K562 (cell line): ENCODE measurements at regions not wholly inside any gene's neighbourhood (a gene's known extent, or its start where the extent isn't known, plus 50 kb on each side); places are given as distances from the start of the nearest gene placed in this dataset.
A peak's percentile ranks its signal among the peaks of the same experiment; 100 is the strongest.

Experiments
- ATAC-seq: fragments of 200-7000 bp; cut with Tn5 transposase; 3 replicates; pipeline ENCODE4 v1.9.1; 2020; ENCODE audit warnings: moderate library complexity
- BruUV-seq: library from RNA; stranded (reverse); fragments of 400-500 nt; replicated peaks from 2 replicates; lab custom pipeline; 2021; lab: Mats Ljungman, UMichigan
- CTCF ChIA-PET: fragments of 300-600 bp; formaldehyde crosslinking; extraction: SDS; loops from one replicate; lab custom pipeline; 2021; ENCODE audit warnings: low intra/inter-chr PET ratio; lab: Yijun Ruan, JAX
- POLR2A ChIA-PET: fragments of 300-600, 350-650 bp; sonication (Branson Sonifier 250); formaldehyde crosslinking; extraction: SDS; loops from one replicate; lab custom pipeline; 2021; ENCODE audit warnings: antibody characterized with exemption, inconsistent platforms; lab: Yijun Ruan, JAX
- DNase-seq, 4 experiments: peaks; one replicate each; pipeline versions ENCODE4 v3.0.0 to v3.0.0-alpha.2; 2011 to 2018; ENCODE audit warnings: low spot score in 3 of 4, mixed read lengths in 3 of 4; ENCODE audit errors: extremely low read depth in 1 of 4
- FAIRE-seq: peaks from 2 replicates; lab custom pipeline; 2011; peaks lifted over from hg19 to GRCh38; lab: Jason Lieb, UNC
- H2AFZ ChIP-seq: 2 replicates; pipeline ENCODE4 v1.6.0; 2011; ENCODE audit warnings: low read depth, low read length, control low read depth, inconsistent platforms
- H3K27ac ChIP-seq: fragments of 200-600 bp; 3 replicates; pipeline ENCODE4 v1.8.0; 2011; ENCODE audit warnings: low read depth, mild to moderate bottlenecking, control low read depth, inconsistent platforms, low read length, moderate library complexity, mixed read lengths; ENCODE audit errors: extremely low read depth
- H3K27me3 ChIP-seq, 2 experiments: fragments of 300-600 bp in 1 of 2; 2 replicates in 1 of 2; 3 replicates in 1 of 2; pipeline versions ENCODE4 v1.6.0 to v1.8.0; 2011; ENCODE audit warnings: inconsistent platforms in 2 of 2, low read length in 2 of 2, mild to moderate bottlenecking in 1 of 2, mixed read lengths in 1 of 2, moderate library complexity in 1 of 2; ENCODE audit not compliant: control insufficient read depth in 2 of 2, insufficient read depth in 2 of 2
- H3K36me3 ChIP-seq: fragments of 300-600 bp; 3 replicates; pipeline ENCODE4 v1.8.0; 2011; ENCODE audit warnings: mild to moderate bottlenecking, low read length, inconsistent platforms; ENCODE audit not compliant: control insufficient read depth, insufficient read depth
- H3K4me1 ChIP-seq, 2 experiments: fragments of 200-600 bp in 1 of 2; replicated peaks in 1 of 2; 2 replicates in 1 of 2; 3 replicates in 1 of 2; pipeline versions ENCODE4 v1.5.1 to v1.8.0; 2011; ENCODE audit warnings: inconsistent platforms in 2 of 2, low read length in 2 of 2, mild to moderate bottlenecking in 1 of 2, mixed read lengths in 1 of 2, moderate library complexity in 1 of 2; ENCODE audit not compliant: control insufficient read depth in 2 of 2, insufficient read depth in 2 of 2
- H3K4me2 ChIP-seq: 2 replicates; pipeline ENCODE4 v1.6.1; 2011; ENCODE audit warnings: low read length, control low read depth, inconsistent platforms, mixed read lengths; ENCODE audit not compliant: insufficient read depth
- H3K4me3 ChIP-seq: fragments of 200-600 bp; sonication (generic), shearing (Covaris generic); 2 replicates; pipeline ENCODE4 v1.5.1; 2016; ENCODE audit warnings: control low read depth, inconsistent platforms
- H3K79me2 ChIP-seq: fragments of 200-600 bp; 3 replicates; pipeline ENCODE4 v1.8.0; 2011; ENCODE audit warnings: low read length, inconsistent platforms; ENCODE audit not compliant: control insufficient read depth, insufficient read depth
- H3K9ac ChIP-seq, 2 experiments: 2 replicates each; pipeline versions ENCODE4 v1.6.0 to v1.6.1; 2011; ENCODE audit warnings: low read depth in 2 of 2, low read length in 2 of 2, control low read depth in 1 of 2, inconsistent platforms in 1 of 2, mild to moderate bottlenecking in 1 of 2, mixed read lengths in 1 of 2; ENCODE audit not compliant: insufficient read depth in 1 of 2
- H3K9me1 ChIP-seq: one replicate; pipeline ENCODE4 v1.6.0; 2011; ENCODE audit warnings: inconsistent platforms, mild to moderate bottlenecking, low read length, moderate library complexity; ENCODE audit not compliant: control insufficient read depth, insufficient read depth
- H3K9me3 ChIP-seq: replicated peaks from 2 replicates; pipeline ENCODE4 v1.5.1; 2011; ENCODE audit warnings: low read depth, low read length, inconsistent platforms; ENCODE audit not compliant: control insufficient read depth, insufficient read depth
- H4K20me1 ChIP-seq: replicated peaks from 2 replicates; pipeline ENCODE4 v1.6.1; 2011; ENCODE audit warnings: low read length, inconsistent platforms, mixed read lengths; ENCODE audit not compliant: control insufficient read depth, insufficient read depth
- C11orf30 ChIP-seq: fragments of 450-650 bp; IDR thresholded peaks from 2 replicates; pipeline ENCODE4 v1.6.1; 2016; ENCODE audit warnings: low read depth, mild to moderate bottlenecking
- HINFP ChIP-seq: fragments of 450-650 bp; conservative IDR thresholded peaks from 2 replicates; pipeline ENCODE4 v1.6.1; 2016; ENCODE audit warnings: missing genetic modification characterization, low read depth, mild to moderate bottlenecking, control low read depth, missing compliant biosample characterization
- HMG20B ChIP-seq: fragments of 250-450 bp; sonication (Bioruptor Pico); IDR thresholded peaks from 2 replicates; pipeline ENCODE4 v1.5.0; 2021; ENCODE audit warnings: mild to moderate bottlenecking
- KLF13 ChIP-seq: fragments of 450-650 bp; IDR thresholded peaks from 2 replicates; pipeline ENCODE4 v1.6.1; 2016; ENCODE audit warnings: missing genetic modification characterization, low read depth, mild to moderate bottlenecking, missing compliant biosample characterization, moderate library complexity, borderline replicate concordance
- MAFF ChIP-seq: IDR thresholded peaks from 2 replicates; pipeline ENCODE4 v1.6.1; 2012; ENCODE audit warnings: low read length, improper control_type of control experiment
- MAFG ChIP-seq: fragments of 450-650 bp; conservative IDR thresholded peaks from 2 replicates; pipeline ENCODE4 v1.6.1; 2016; ENCODE audit warnings: missing genetic modification characterization, missing compliant biosample characterization
- MAFK ChIP-seq: IDR thresholded peaks from 2 replicates; pipeline ENCODE4 v1.6.1; 2011; ENCODE audit warnings: low read length, improper control_type of control experiment
- ZNF316 ChIP-seq: fragments of 450-650 bp; IDR thresholded peaks from 2 replicates; pipeline ENCODE4 v1.6.1; 2016
- WGBS: fragments of 100-300 bp; shearing (Covaris generic); methylation state at CpG from one replicate; pipeline ENCODE4 v1.1.6; 2016; ENCODE audit warnings: low coverage, mixed read lengths; ENCODE audit not compliant: insufficient coverage; ENCODE audit errors: missing lambda C conversion rate; 5-methylcytosine and 5-hydroxymethylcytosine counted together
- in situ Hi-C: fragments of 300-500 bp; cut with MboI; formaldehyde crosslinking; loops from 4 replicates; pipeline ENCODE4 v1.15.0; 2018; ENCODE audit warnings: inconsistent platforms, mixed read lengths
- intact Hi-C: fragments of 100-400 bp; cut with micrococcal nuclease; formaldehyde crosslinking; loops from 2 replicates; pipeline ENCODE4 v1.14.2; 2022

- ChIA-PET CTCF (no interaction called here), POLR2A (interaction anchor here (0.6 to 0.7 kb wide), 2 partner anchors 51 to 505 kb away, joined by 3 read pairs; no protein-coding TSS in a partner anchor)
- Histone ChIP-seq H3K27me3 (peaks cover 0 to 22% of the 10 kb centered on the region in 2 experiments; a peak in 4 of 5 replicates), H3K4me1 (no peaks in the 10 kb centered on the region), H4K20me1 (no peaks in the 10 kb centered on the region), H3K36me3 (no peaks in the 10 kb centered on the region), H3K9ac (no peak overlapping the region), H2AFZ (no peak overlapping the region), H3K4me2 (no peak overlapping the region), H3K4me3 (no peak overlapping the region), H3K27ac (no peak overlapping the region), H3K79me2 (no peaks in the 10 kb centered on the region), H3K9me3 (no peaks in the 10 kb centered on the region), H3K9me1 (no peaks in the 10 kb centered on the region)
- no TSS peak for BruUV-seq
- in situ Hi-C loops (no loop called here), intact Hi-C loops (no loop called here)
- ATAC-seq: no peak
- TF ChIP-seq KLF13 (tag): no peak
- TF ChIP-seq HINFP (tag): no peak
- TF ChIP-seq MAFF: peak; percentile 93
- no peak for TF ChIP-seq HMG20B (CRISPR knock-in tag)
- peak; percentile 92 for TF ChIP-seq MAFK
- TF ChIP-seq ZNF316: peak; percentile 86
- TF ChIP-seq C11orf30: peak; percentile 76
- TF ChIP-seq MAFG (tag): peak; percentile 85
- no peak for FAIRE-seq
- no peak for DNase-seq
- 12% methylated on average over 5 of the region's 5 CpGs for WGBS
Observed at GRCh38 chr15:87781959-87782625, 474.4 kb downstream of the NTRK3 start.
